GM19035 (cell line): ENCODE measurements at regions not wholly inside any gene's neighbourhood (a gene's known extent, or its start where the extent isn't known, plus 50 kb on each side); places are given as distances from the start of the nearest gene placed in this dataset.

ENCODE experiments used
- ATAC-seq: cut with Tn5 transposase; IDR thresholded peaks from one replicate; pipeline ENCODE4 v1.9.1; 2021; ENCODE audit not compliant: unreplicated experiment

- no peak for ATAC-seq
Observed at GRCh38 chr18:3357516-3357915, 92.5 kb upstream of the TGIF1 start.

- no peak for ATAC-seq
Observed at GRCh38 chr18:3358310-3358709, 91.7 kb upstream of the TGIF1 start.

GRCh38 chr18:3360211-3360610 is 89.8 kb upstream of the TGIF1 start:
- no peak for ATAC-seq

DNA sequence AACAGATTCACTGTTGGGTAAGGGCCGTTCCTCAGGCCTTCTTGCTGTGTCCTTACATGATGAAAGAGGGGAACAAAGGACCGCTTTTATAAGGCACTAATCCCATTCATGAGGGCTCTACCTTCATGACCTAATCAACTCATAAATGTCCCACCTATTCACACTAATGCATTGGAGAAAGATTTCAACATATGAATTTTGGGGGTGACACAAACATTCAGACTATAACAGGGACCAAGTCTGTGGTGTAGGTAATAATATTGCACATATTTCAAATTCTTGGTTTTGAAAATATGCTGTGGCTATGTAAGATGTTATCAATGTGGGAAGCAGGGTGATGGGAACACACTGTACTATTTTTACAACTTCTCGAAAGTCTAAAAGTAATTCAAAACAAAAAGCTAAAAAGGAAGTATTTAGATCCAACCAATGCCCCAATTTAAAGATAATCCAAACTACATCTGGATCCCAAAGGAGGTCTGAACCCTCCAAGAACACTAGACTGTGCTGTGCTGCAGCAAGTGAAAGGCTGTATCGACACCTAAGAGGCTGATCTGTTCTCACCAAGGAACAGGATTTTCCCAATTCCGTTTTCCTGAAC is 82.4 kb upstream of the TGIF1 start:
- ATAC-seq = no peak

- no peak for ATAC-seq
Observed at GRCh38 chr18:3368193-3368592, 81.8 kb upstream of the TGIF1 start.

DNA sequence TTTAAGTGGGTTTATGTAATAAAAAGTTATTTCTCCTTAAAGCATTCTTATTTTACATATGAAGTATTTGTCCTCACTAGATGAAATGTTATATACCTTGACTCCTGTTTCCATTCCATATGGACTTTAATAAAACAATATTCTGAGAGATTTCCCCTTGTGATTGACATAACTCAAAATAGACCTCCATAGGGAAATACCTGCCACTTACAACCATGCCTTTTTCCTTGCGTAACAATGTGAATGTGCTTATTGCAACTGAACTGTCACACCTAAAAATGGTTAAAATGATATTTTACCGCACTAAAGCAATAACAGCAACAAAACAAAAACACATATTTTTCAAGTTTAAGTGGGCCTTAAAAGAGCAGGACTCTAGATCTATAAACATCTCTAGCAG is 70.3 kb upstream of the TGIF1 start:
- no peak for ATAC-seq

- ATAC-seq = no peak
Observed at GRCh38 chr18:3380384-3380961, 69.5 kb upstream of the TGIF1 start.

GRCh38 chr18:3383381-3383915 is 66.5 kb upstream of the TGIF1 start:
- no peak for ATAC-seq

DNA sequence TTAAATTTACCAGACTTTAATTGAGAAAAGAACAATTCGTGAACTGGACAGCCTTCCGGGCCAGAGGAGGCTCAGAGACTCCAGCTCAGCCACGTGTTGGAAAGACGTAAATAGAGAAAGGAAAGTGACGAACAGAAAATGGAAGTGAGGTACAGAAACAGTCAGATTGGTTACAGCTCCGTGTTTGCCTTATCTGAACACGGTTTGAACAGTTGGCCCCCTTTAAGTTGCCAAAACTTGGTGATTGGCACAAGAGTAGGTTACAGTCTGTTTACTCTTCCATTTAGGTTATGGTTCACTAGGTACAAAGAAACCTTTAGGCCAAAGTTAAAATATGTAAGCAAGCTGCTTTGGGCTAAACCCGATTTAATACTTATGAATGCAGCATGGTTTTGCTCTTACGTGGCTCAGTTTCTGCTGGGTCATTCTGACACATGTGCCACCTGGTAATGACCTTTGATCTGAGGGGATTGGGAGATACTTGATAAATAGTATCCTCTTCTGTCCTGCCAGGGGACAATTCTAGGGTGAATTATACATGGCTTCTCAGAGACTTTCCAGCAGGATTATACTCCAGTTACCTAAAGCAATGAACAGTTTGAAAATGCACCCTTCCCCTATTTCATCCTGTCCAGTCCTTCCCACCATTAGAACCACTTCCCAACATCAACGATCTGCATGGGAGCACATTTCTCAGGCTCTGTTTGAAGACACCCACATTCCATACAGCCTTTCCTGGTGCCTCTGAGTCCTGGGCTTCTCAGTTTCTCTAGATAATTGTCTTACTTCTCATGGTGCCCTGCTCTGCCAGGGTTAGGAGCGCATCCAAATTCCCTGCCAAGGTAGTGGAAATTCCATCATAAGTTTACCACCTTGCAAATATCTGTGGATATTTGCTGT is 65.1 kb upstream of the TGIF1 start:
- ATAC-seq = peak; percentile 68

- no peak for ATAC-seq
Observed at GRCh38 chr18:3388323-3388722, 61.6 kb upstream of the TGIF1 start.

DNA sequence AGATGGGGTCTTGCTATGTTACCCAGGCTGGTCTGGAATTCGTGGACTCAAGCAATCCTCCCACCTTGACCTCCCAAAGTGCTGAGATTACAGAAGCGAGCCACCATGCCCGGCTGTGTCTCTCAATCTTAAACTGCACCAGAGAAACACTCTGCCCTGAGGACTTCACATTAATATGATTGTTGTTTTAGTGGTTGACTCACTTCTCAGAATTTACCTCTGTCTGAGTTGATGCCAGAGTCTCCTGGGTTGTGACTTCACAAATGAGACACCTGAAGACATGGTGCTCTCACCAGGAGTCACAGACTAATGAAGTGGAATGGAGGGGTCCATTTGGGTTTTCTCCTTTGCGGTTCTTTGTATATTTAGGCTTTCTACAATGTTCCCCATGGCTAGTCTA is 61.0 kb upstream of the TGIF1 start:
- no peak for ATAC-seq

- no peak for ATAC-seq
Observed at GRCh38 chr18:3389977-3390376, 60.0 kb upstream of the TGIF1 start.

- no peak for ATAC-seq
Observed at GRCh38 chr18:3391704-3392466, 58.1 kb upstream of the TGIF1 start.

GRCh38 chr18:3392467-3392855 is 57.5 kb upstream of the TGIF1 start:
- ATAC-seq = no peak

DNA sequence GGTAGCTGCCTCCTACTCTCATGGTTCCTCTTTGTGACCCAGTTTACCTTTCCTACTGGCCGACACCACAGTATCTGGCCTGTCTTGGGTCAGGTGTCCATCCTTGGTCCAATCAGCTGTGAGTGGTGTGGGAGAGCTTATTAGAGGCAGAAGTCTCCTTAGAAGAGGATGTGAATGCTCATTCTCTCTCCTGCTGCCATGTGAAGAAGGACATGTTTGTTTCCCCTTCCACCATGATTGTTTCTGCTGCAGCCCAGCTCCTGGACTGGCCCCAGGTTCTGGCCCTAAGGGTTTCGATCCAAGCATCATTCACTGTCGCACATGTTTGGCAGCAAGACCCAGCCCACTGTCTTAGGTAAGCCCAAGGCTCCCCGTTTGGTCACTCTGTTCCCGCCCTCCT is 55.3 kb upstream of the TGIF1 start:
- no peak for ATAC-seq

- no peak for ATAC-seq
Observed at GRCh38 chr18:3395466-3395865, 54.5 kb upstream of the TGIF1 start.

DNA sequence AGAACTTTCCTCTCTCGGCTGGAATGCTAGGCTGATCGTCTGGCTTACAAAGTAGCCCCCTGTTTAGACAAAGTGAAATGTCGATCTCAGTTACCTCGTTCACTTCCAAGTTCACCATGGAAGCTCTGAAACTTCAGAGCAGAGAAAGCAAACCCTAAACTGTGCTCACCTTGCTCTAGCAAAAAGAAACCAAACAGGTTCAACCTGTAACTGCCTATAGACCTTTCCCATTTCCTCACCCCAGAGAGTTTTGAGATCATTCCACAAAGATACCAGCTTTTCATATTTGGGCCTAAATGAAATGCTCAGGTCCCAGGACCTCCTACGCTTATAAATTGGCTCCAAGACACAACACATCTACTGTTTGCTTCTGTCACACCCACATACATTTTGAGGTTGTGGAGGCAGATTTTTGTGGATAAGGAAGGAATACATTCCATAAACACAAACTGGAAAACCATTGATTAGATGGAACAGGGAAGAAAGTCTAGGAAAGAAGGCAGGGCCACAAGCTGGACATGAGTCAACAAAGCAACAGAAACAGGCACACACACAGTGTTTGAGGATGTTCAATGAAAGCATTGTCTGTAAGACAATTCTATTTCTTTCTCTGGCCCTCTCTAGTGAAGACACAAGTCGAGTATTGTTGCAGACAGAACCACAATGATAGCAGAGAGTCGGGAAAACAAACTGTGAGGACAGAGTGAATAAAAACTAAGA is 52.8 kb upstream of the TGIF1 start:
- ATAC-seq = no peak

DNA sequence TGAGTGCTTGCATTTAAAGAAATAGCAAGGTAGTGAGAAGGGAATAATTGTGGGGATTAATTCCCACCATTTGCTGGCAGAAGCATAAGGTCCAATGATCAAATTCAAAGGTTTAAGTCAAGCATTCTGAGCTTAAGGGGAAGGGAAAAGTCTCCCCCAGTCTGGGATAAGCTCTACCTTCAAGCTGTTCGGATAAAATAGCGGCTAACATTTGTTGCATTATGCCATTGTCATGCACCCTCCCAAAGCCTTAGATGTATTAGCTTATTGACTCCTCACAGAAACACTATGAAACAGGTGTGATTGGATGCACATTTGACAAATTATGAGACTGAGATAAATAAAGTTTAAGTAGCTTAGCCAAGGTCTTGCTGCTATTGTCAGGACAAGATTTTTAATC is 52.2 kb upstream of the TGIF1 start:
- ATAC-seq = no peak
